ENCODE measurements at regions not wholly inside any gene's neighbourhood (a gene's known extent, or its start where the extent isn't known, plus 50 kb on each side); places are given as distances from the start of the nearest gene placed in this dataset.

GRCh38 chr4:160326110-160326509 is 1223.2 kb downstream of the RAPGEF2 start:
- Mint-ChIP-seq H3K36me3 (ENCODE audit: low read depth) (no peaks in the 10 kb centered on the region), H3K27me3 (ENCODE audit: insufficient read depth) (no peaks in the 10 kb centered on the region), H3K4me1 (ENCODE audit: low read depth) (no peaks in the 10 kb centered on the region), H3K27ac (no peak overlapping the region), H3K4me3 (no peak overlapping the region), H3K9me3 (peaks cover 11% of the 10 kb centered on the region; the same call in 1 of the 2 replicates)
- no peak for DNase-seq
- TF ChIP-seq CTCF (IDR thresholded peaks at IDR 0.05) = no peak

GRCh38 chr4:160347197-160347596 is 1244.3 kb downstream of the RAPGEF2 start:
- no peak for DNase-seq
- Mint-ChIP-seq H3K9me3 (peaks cover 13% of the 10 kb centered on the region), H3K27me3 (ENCODE audit: insufficient read depth) (no peaks in the 10 kb centered on the region), H3K4me1 (ENCODE audit: low read depth) (no peaks in the 10 kb centered on the region), H3K27ac (no peak overlapping the region), H3K36me3 (ENCODE audit: low read depth) (no peaks in the 10 kb centered on the region), H3K4me3 (no peak overlapping the region)
- TF ChIP-seq CTCF (IDR thresholded peaks at IDR 0.05) = no peak

GRCh38 chr4:160350944-160351343 is 1248.1 kb downstream of the RAPGEF2 start:
- H3K4me1 Mint-ChIP-seq (ENCODE audit: low read depth) = no peaks in the 10 kb centered on the region
- no peak overlapping the region for H3K27ac Mint-ChIP-seq

GRCh38 chr4:160352637-160353036 is 1249.8 kb downstream of the RAPGEF2 start:
- Mint-ChIP-seq H3K9me3 (peaks cover 17% of the 10 kb centered on the region), H3K36me3 (ENCODE audit: low read depth) (no peaks in the 10 kb centered on the region), H3K27me3 (ENCODE audit: insufficient read depth) (no peaks in the 10 kb centered on the region), H3K4me1 (ENCODE audit: low read depth) (no peaks in the 10 kb centered on the region), H3K27ac (no peak overlapping the region), H3K4me3 (no peak overlapping the region)
- TF ChIP-seq CTCF (IDR thresholded peaks at IDR 0.05) = no peak
- no peak for DNase-seq

More at GRCh38 chr4:160350944-160351343, 1248.1 kb downstream of the RAPGEF2 start:
- TF ChIP-seq CTCF (IDR thresholded peaks at IDR 0.05) = no peak
- DNase-seq = no peak
- Mint-ChIP-seq H3K36me3 (ENCODE audit: low read depth) (no peaks in the 10 kb centered on the region), H3K27me3 (ENCODE audit: insufficient read depth) (no peaks in the 10 kb centered on the region), H3K4me3 (no peak overlapping the region), H3K9me3 (peaks cover 17% of the 10 kb centered on the region)

GRCh38 chr4:160353548-160353947 is 1250.7 kb downstream of the RAPGEF2 start:
- no peak for TF ChIP-seq CTCF (IDR thresholded peaks at IDR 0.05)
- Mint-ChIP-seq H3K27me3 (ENCODE audit: insufficient read depth) (no peaks in the 10 kb centered on the region), H3K27ac (no peak overlapping the region), H3K4me3 (no peak overlapping the region), H3K4me1 (ENCODE audit: low read depth) (no peaks in the 10 kb centered on the region), H3K9me3 (peaks cover 19% of the 10 kb centered on the region), H3K36me3 (ENCODE audit: low read depth) (no peaks in the 10 kb centered on the region)
- no peak for DNase-seq

GRCh38 chr4:160362478-160362877 is 1259.6 kb downstream of the RAPGEF2 start:
- H3K4me3 Mint-ChIP-seq = no peak overlapping the region
- DNase-seq = no peak
- no peaks in the 10 kb centered on the region for H3K36me3 Mint-ChIP-seq (ENCODE audit: low read depth)
- H3K27me3 Mint-ChIP-seq (ENCODE audit: insufficient read depth) = no peaks in the 10 kb centered on the region
- TF ChIP-seq CTCF (IDR thresholded peaks at IDR 0.05) = no peak
- peaks cover 36% of the 10 kb centered on the region for H3K9me3 Mint-ChIP-seq
- H3K4me1 Mint-ChIP-seq (ENCODE audit: low read depth) = no peaks in the 10 kb centered on the region
- no peak overlapping the region for H3K27ac Mint-ChIP-seq
